ENCODE measurements at regions not wholly inside any gene's neighbourhood (a gene's known extent, or its start where the extent isn't known, plus 50 kb on each side); places are given as distances from the start of the nearest gene placed in this dataset.

GRCh38 chr19:30670011-30670329 is 297.8 kb downstream of the ZNF536 start:
- no peak overlapping the region for H3K27ac ChIP-seq
- no peak for DNase-seq (ENCODE audit: low spot score)
- H2AFZ ChIP-seq (replicated peaks) = no peak overlapping the region
- H3K9me3 Mint-ChIP-seq = no peaks in the 10 kb centered on the region
- H3K9ac ChIP-seq = no peak overlapping the region
- no peak overlapping the region for H3K27ac Mint-ChIP-seq
- no peaks in the 10 kb centered on the region for H4K20me1 ChIP-seq (ENCODE audit: low read depth)
- H3K36me3 Mint-ChIP-seq = no peaks in the 10 kb centered on the region
- H3K4me1 Mint-ChIP-seq = peaks cover 10% of the 10 kb centered on the region
- H3K79me2 ChIP-seq (ENCODE audit: low read depth) = no peaks in the 10 kb centered on the region
- no peaks in the 10 kb centered on the region for H3F3A ChIP-seq (ENCODE audit: low read depth)
- H3K4me3 ChIP-seq = no peak overlapping the region
- no peak overlapping the region for H3K4me3 Mint-ChIP-seq
- peaks cover 14% of the 10 kb centered on the region for H3K27me3 ChIP-seq
- no peaks in the 10 kb centered on the region for H3K4me1 ChIP-seq
- peaks cover 3% of the 10 kb centered on the region for H3K27me3 Mint-ChIP-seq (ENCODE audit: insufficient read depth, low read depth)
- H3K4me2 ChIP-seq = no peak overlapping the region
- TF ChIP-seq EZH2 (IDR thresholded peaks at IDR 0.05) = no peak
- no peak for TF ChIP-seq CTCF (IDR thresholded peaks at IDR 0.05)
- no peak for TF ChIP-seq EZH2phosphoT487 (IDR thresholded peaks at IDR 0.05)
- H3K36me3 ChIP-seq = no peaks in the 10 kb centered on the region
- H3K9me3 ChIP-seq (ENCODE audit: low read depth) = no peaks in the 10 kb centered on the region

GRCh38 chr19:30669329-30670010 is 297.3 kb downstream of the ZNF536 start:
- Mint-ChIP-seq H3K9me3 (no peaks in the 10 kb centered on the region), H3K27me3 (ENCODE audit: insufficient read depth, low read depth) (peaks cover 3% of the 10 kb centered on the region), H3K27ac (no peak overlapping the region), H3K4me1 (peaks cover 14% of the 10 kb centered on the region), H3K4me3 (no peak overlapping the region), H3K36me3 (no peaks in the 10 kb centered on the region)
- Histone ChIP-seq H4K20me1 (ENCODE audit: low read depth) (no peaks in the 10 kb centered on the region), H3K79me2 (ENCODE audit: low read depth) (no peaks in the 10 kb centered on the region), H3K36me3 (no peaks in the 10 kb centered on the region), H3K27me3 (peaks cover 14% of the 10 kb centered on the region), H3K4me1 (peaks cover 2% of the 10 kb centered on the region), H2AFZ (replicated peaks) (no peak overlapping the region), H3K9me3 (ENCODE audit: low read depth) (no peaks in the 10 kb centered on the region), H3F3A (ENCODE audit: low read depth) (no peaks in the 10 kb centered on the region), H3K27ac (no peak overlapping the region), H3K4me2 (peak overlapping the region; percentile 57), H3K4me3 (no peak overlapping the region), H3K9ac (no peak overlapping the region)
- TF ChIP-seq CTCF (IDR thresholded peaks at IDR 0.05) (peak; percentile 95), EZH2phosphoT487 (IDR thresholded peaks at IDR 0.05) (no peak), EZH2 (IDR thresholded peaks at IDR 0.05) (no peak)
- peak; percentile 80 for DNase-seq (ENCODE audit: low spot score)

GRCh38 chr19:30668521-30669155 is 296.5 kb downstream of the ZNF536 start:
- no peaks in the 10 kb centered on the region for H3F3A ChIP-seq (ENCODE audit: low read depth)
- no peaks in the 10 kb centered on the region for H3K36me3 ChIP-seq
- Mint-ChIP-seq H3K4me3 (no peak overlapping the region), H3K36me3 (no peaks in the 10 kb centered on the region), H3K9me3 (no peaks in the 10 kb centered on the region), H3K4me1 (peaks cover 23% of the 10 kb centered on the region), H3K27ac (no peak overlapping the region), H3K27me3 (ENCODE audit: insufficient read depth, low read depth) (peaks cover 3% of the 10 kb centered on the region)
- H3K27me3 ChIP-seq = peaks cover 14% of the 10 kb centered on the region
- H3K9ac ChIP-seq = no peak overlapping the region
- peaks cover 4% of the 10 kb centered on the region for H3K4me1 ChIP-seq
- H3K27ac ChIP-seq = no peak overlapping the region
- no peak overlapping the region for H3K4me3 ChIP-seq
- no peaks in the 10 kb centered on the region for H3K9me3 ChIP-seq (ENCODE audit: low read depth)
- no peaks in the 10 kb centered on the region for H3K79me2 ChIP-seq (ENCODE audit: low read depth)
- H4K20me1 ChIP-seq (ENCODE audit: low read depth) = no peaks in the 10 kb centered on the region
- TF ChIP-seq EZH2 (IDR thresholded peaks at IDR 0.05) = no peak
- no peak for TF ChIP-seq CTCF (IDR thresholded peaks at IDR 0.05)
- TF ChIP-seq EZH2phosphoT487 (IDR thresholded peaks at IDR 0.05) = no peak
- no peak overlapping the region for H2AFZ ChIP-seq (replicated peaks)
- DNase-seq (ENCODE audit: low spot score) = no peak
- H3K4me2 ChIP-seq = no peak overlapping the region

All from neural progenitor cell (in vitro differentiated cells).